ENCODE measurements at regions not wholly inside any gene's neighbourhood (a gene's known extent, or its start where the extent isn't known, plus 50 kb on each side); places are given as distances from the start of the nearest gene placed in this dataset.

- TF ChIP-seq CTCF (IDR thresholded peaks at IDR 0.05; ENCODE audit: borderline replicate concordance, extremely low read depth, low read length, poor library complexity, severe bottlenecking) (no peak), EZH2 (IDR thresholded peaks at IDR 0.05; ENCODE audit: borderline replicate concordance, low read depth, low read length, severe bottlenecking) (no peak)
Measured at GRCh38 chr10:33862536-33863105, 528.2 kb upstream of the NRP1 start.
